NCI-H774 (cell line): ENCODE measurements at regions not wholly inside any gene's neighbourhood (a gene's known extent, or its start where the extent isn't known, plus 50 kb on each side); places are given as distances from the start of the nearest gene placed in this dataset.
"Not testable (repeated sequence)": the region's sequence is repeated elsewhere in the genome, so short reads cannot be mapped to it uniquely, and the experiment has no call there.

ENCODE experiments used
- DNase-seq: peaks from one replicate; lab custom pipeline; 2025; lab: John Stamatoyannopoulos, UW

DNA sequence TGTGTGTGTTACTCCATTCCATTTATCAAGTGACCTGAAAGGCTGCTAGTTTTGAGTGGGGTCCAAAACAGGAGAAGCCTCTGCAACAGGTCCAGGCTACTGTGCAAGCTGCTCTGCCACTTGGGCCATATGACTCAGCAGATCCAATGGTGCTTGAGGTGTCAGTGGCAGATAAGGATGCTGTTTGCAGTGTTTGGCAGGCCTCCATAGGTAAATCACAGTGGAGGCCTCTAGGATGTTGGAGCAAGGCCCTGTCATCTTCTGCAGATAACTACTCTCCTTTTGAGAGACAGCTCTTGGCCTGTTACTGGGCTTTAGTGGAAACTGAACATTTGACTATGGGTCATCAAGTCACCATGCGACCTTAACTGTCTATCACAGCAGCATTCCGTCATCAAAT is 52.3 kb upstream of the SMARCAD1 start:
- DNase-seq = not testable (repeated sequence)

GRCh38 chr4:94156826-94157225 is 50.8 kb upstream of the SMARCAD1 start:
- DNase-seq = no peak
